IMR-90 (cell line): ENCODE measurements at regions not wholly inside any gene's neighbourhood (a gene's known extent, or its start where the extent isn't known, plus 50 kb on each side); places are given as distances from the start of the nearest gene placed in this dataset.

Source experiments
- ATAC-seq: fragments of 200-7000 bp; cut with Tn5 transposase; 2 replicates; pipeline ENCODE4 v1.9.1; 2020; ENCODE audit warnings: low read depth, mild to moderate bottlenecking, moderate library complexity
- BruUV-seq: library from RNA; stranded (reverse); fragments of 400-500 nt; replicated peaks from 2 replicates; lab custom pipeline; 2021; lab: Mats Ljungman, UMichigan
- CTCF ChIA-PET: fragments of 300-600 bp; formaldehyde crosslinking; extraction: SDS; loops from one replicate; lab custom pipeline; 2021; ENCODE audit warnings: antibody characterized with exemption; lab: Yijun Ruan, JAX
- POLR2A ChIA-PET: fragments of 300-600 bp; sonication (Branson Sonifier 250); formaldehyde crosslinking; loops from one replicate; lab custom pipeline; 2022; ENCODE audit warnings: antibody characterized with exemption; ENCODE audit not compliant: unreplicated experiment; lab: Charles Lee
- DNase-seq: peaks from one replicate; pipeline ENCODE4 v3.0.0; 2013
- H2AFZ ChIP-seq: replicated peaks from 2 replicates; pipeline ENCODE3; 2013; ENCODE audit warnings: low read length, mild to moderate bottlenecking; ENCODE audit not compliant: poor library complexity
- H2AK5ac ChIP-seq: 2 replicates; pipeline ENCODE4 v1.6.1; 2013; ENCODE audit warnings: low read depth, low read length, inconsistent platforms
- H2AK9ac ChIP-seq: replicated peaks from 2 replicates; pipeline ENCODE3; 2013; ENCODE audit warnings: mild to moderate bottlenecking, low read depth, low read length, moderate library complexity; ENCODE audit not compliant: poor library complexity
- H2BK120ac ChIP-seq: 2 replicates; pipeline ENCODE4 v1.6.1; 2013; ENCODE audit warnings: low read depth, low read length, inconsistent platforms
- H2BK15ac ChIP-seq: 3 replicates; pipeline ENCODE4 v1.6.1; 2013; ENCODE audit warnings: low read depth, low read length, inconsistent platforms
- H2BK20ac ChIP-seq: 2 replicates; pipeline ENCODE4 v1.6.1; 2013; ENCODE audit warnings: low read depth, mild to moderate bottlenecking, inconsistent platforms, low read length, moderate library complexity
- H2BK5ac ChIP-seq: 2 replicates; pipeline ENCODE4 v1.6.1; 2013; ENCODE audit warnings: mild to moderate bottlenecking, low read depth, low read length, inconsistent platforms; ENCODE audit not compliant: poor library complexity, severe bottlenecking
- H3K14ac ChIP-seq: replicated peaks from 2 replicates; pipeline ENCODE4 v1.6.1; 2013; ENCODE audit warnings: low read depth, low read length, inconsistent platforms
- H3K18ac ChIP-seq: 2 replicates; pipeline ENCODE4 v1.6.1; 2013; ENCODE audit warnings: low read depth, low read length, control low read depth
- H3K23ac ChIP-seq: 2 replicates; pipeline ENCODE4 v1.6.1; 2013; ENCODE audit warnings: low read depth, low read length, inconsistent platforms
- H3K27ac ChIP-seq: 2 replicates; pipeline ENCODE4 v1.5.1; 2013; ENCODE audit warnings: mild to moderate bottlenecking, control low read depth, low read length; ENCODE audit not compliant: insufficient read depth
- H3K27me3 ChIP-seq: 2 replicates; pipeline ENCODE4 v1.6.1; 2013; ENCODE audit warnings: low read length; ENCODE audit not compliant: control insufficient read depth, insufficient read depth
- H3K36me3 ChIP-seq: 2 replicates; pipeline ENCODE4 v1.6.1; 2013; ENCODE audit warnings: low read length, mixed read lengths; ENCODE audit not compliant: control insufficient read depth, insufficient read depth
- H3K4ac ChIP-seq: 2 replicates; pipeline ENCODE4 v1.6.1; 2013; ENCODE audit warnings: low read depth, low read length, inconsistent platforms
- H3K4me1 ChIP-seq: 2 replicates; pipeline ENCODE4 v1.6.1; 2013; ENCODE audit warnings: low read length, mixed read lengths; ENCODE audit not compliant: control insufficient read depth, insufficient read depth
- H3K4me2 ChIP-seq: 2 replicates; pipeline ENCODE4 v1.6.1; 2013; ENCODE audit warnings: low read depth, mild to moderate bottlenecking, control low read depth, low read length, moderate library complexity
- H3K4me3 ChIP-seq: 2 replicates; pipeline ENCODE4 v1.5.1; 2013; ENCODE audit warnings: low read depth, mild to moderate bottlenecking, control low read depth, low read length, moderate library complexity; ENCODE audit not compliant: insufficient read depth
- H3K56ac ChIP-seq: 2 replicates; pipeline ENCODE4 v1.6.1; 2013; ENCODE audit warnings: low read length, inconsistent platforms; ENCODE audit not compliant: insufficient read depth; ENCODE audit errors: extremely low read depth
- H3K79me1 ChIP-seq, 2 experiments: 2 replicates each; pipeline ENCODE4 v1.6.1; 2013; ENCODE audit warnings: low read length in 2 of 2, inconsistent platforms in 1 of 2, low read depth in 1 of 2
- H3K9ac ChIP-seq: 2 replicates; pipeline ENCODE4 v1.6.1; 2013; ENCODE audit warnings: low read depth, low read length, control low read depth
- H3K9me1 ChIP-seq: 2 replicates; pipeline ENCODE4 v1.6.1; 2013; ENCODE audit warnings: low read length, inconsistent platforms; ENCODE audit not compliant: insufficient read depth
- H3K9me3 ChIP-seq: 2 replicates; pipeline ENCODE4 v1.6.1; 2013; ENCODE audit warnings: low read length; ENCODE audit not compliant: control insufficient read depth, insufficient read depth
- H4K20me1 ChIP-seq: 2 replicates; pipeline ENCODE4 v1.6.1; 2013; ENCODE audit warnings: low read length, inconsistent platforms; ENCODE audit not compliant: insufficient read depth
- H4K5ac ChIP-seq: 2 replicates; pipeline ENCODE4 v1.6.1; 2013; ENCODE audit warnings: mild to moderate bottlenecking, low read depth, low read length, control low read depth
- H4K8ac ChIP-seq, 2 experiments: 2 replicates each; pipeline ENCODE4 v1.6.1; 2013; ENCODE audit warnings: low read depth in 2 of 2, low read length in 2 of 2, control low read depth in 1 of 2, inconsistent platforms in 1 of 2
- H4K91ac ChIP-seq: 2 replicates; pipeline ENCODE4 v1.6.1; 2013; ENCODE audit warnings: low read depth, low read length, inconsistent platforms; ENCODE audit not compliant: insufficient read depth
- RFX5 ChIP-seq: IDR thresholded peaks from 2 replicates; pipeline ENCODE4 v1.8.0; 2012; ENCODE audit warnings: low read depth, mild to moderate bottlenecking, low read length, moderate library complexity
- WGBS, 2 experiments: methylation state at CpG; one replicate each; pipeline versions ENCODE4 v1.1.5 to v1.1.7; 2013; ENCODE audit warnings: missing lambda C conversion rate in 2 of 2; ENCODE audit not compliant: insufficient read length in 1 of 2; ENCODE audit errors: extremely low coverage in 2 of 2; 5-methylcytosine and 5-hydroxymethylcytosine counted together
- dilution Hi-C: fragments of 300-500 bp; cut with HindIII; formaldehyde crosslinking; loops from one replicate; pipeline ENCODE4 v1.14.3; 2018; ENCODE audit warnings: low sequenced_read_pairs; ENCODE audit not compliant: unreplicated experiment
- in situ Hi-C: fragments of 300-500 bp; cut with MboI; formaldehyde crosslinking; loops from 3 replicates; pipeline ENCODE4 v1.14.3; 2019; ENCODE audit warnings: low sequenced_read_pairs, inconsistent platforms, mixed read lengths
- intact Hi-C: fragments of 100-400 bp; cut with micrococcal nuclease; formaldehyde crosslinking; loops from 2 replicates; pipeline ENCODE4 v1.10.0; 2022

DNA sequence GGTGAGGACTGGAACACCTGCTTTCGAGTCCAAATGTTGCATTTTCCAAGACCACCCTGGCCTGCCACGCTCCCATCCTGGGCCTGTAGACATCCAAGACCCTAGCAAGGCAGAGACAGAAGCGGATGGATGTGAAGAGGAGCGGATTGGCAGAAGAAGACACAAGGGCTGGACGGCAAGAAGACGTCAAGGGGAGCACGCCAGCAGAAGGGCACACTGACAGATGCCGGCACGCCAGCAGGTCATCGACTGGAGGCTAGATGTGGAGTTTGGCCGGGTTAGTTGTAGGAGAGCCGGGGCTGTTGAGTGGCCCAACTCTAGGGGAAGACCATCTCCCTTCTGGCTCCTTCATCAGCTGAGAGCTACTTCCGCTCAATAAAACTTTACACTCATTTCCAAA is 251.6 kb downstream of the ZWINT start:
- Histone ChIP-seq H3K4me1 (no peaks in the 10 kb centered on the region), H3K4ac (no peak overlapping the region), H4K91ac (no peak overlapping the region), H2BK20ac (no peak overlapping the region), H3K4me3 (no peak overlapping the region), H3K9ac (no peak overlapping the region), H3K4me2 (no peak overlapping the region), H3K14ac (no peak overlapping the region), H3K27ac (no peak overlapping the region), H2BK120ac (no peak overlapping the region), H3K18ac (no peak overlapping the region), H2AFZ (no peak overlapping the region), H4K20me1 (no peaks in the 10 kb centered on the region), H3K79me1 (no peaks in the 10 kb centered on the region), H4K5ac (no peak overlapping the region), H2AK5ac (no peak overlapping the region), H3K9me3 (peaks cover 5% of the 10 kb centered on the region; the same call in 1 of the 2 replicates), H2BK15ac (no peak overlapping the region), H2BK5ac (no peak overlapping the region), H3K56ac (no peak overlapping the region), H3K9me1 (no peaks in the 10 kb centered on the region), H4K8ac (no peak overlapping the region), H3K27me3 (no peaks in the 10 kb centered on the region), H2AK9ac (no peak overlapping the region), H3K23ac (no peak overlapping the region), H3K36me3 (no peaks in the 10 kb centered on the region)
- intact Hi-C loops, result no loop called here
- WGBS, 2 experiments, result 46% methylated on average over 6 of the region's 13 CpGs; no CpG with 5 or more reads in 1 of the 2 experiments
- in situ Hi-C loops, result no loop called here
- ChIA-PET POLR2A (no interaction called here), CTCF (no interaction called here)
- no peak for TF ChIP-seq RFX5
- DNase-seq, result no peak
- dilution Hi-C loops, result no loop called here
- no peak for ATAC-seq
- no TSS peak for BruUV-seq
